SJSA1 (cell line): ENCODE measurements at regions not wholly inside any gene's neighbourhood (a gene's known extent, or its start where the extent isn't known, plus 50 kb on each side); places are given as distances from the start of the nearest gene placed in this dataset.

Experiments used
- DNase-seq, 2 experiments: peaks; one replicate each; pipeline ENCODE4 v3.0.0-alpha.2; 2015 to 2020; ENCODE audit warnings: low spot score in 2 of 2, low read depth in 1 of 2
- H3K27ac ChIP-seq: fragments of 250-450 bp; sonication (Bioruptor Pico); 2 replicates; pipeline ENCODE4 v1.5.1; 2020; ENCODE audit warnings: mild to moderate bottlenecking, moderate library complexity
- H3K27me3 ChIP-seq: fragments of 250-450 bp; sonication (Bioruptor Pico); replicated peaks from 2 replicates; pipeline ENCODE4 v1.5.1; 2020; ENCODE audit warnings: mild to moderate bottlenecking, moderate library complexity
- H3K36me3 ChIP-seq: fragments of 250-450 bp; sonication (Bioruptor Pico); 2 replicates; pipeline ENCODE4 v1.5.1; 2020; ENCODE audit warnings: mild to moderate bottlenecking
- H3K4me1 ChIP-seq: fragments of 250-450 bp; sonication (Bioruptor Pico); replicated peaks from 2 replicates; pipeline ENCODE4 v1.6.1; 2021; ENCODE audit warnings: mild to moderate bottlenecking
- H3K4me3 ChIP-seq: fragments of 250-450 bp; sonication (Bioruptor Pico); 2 replicates; pipeline ENCODE4 v1.5.1; 2020; ENCODE audit warnings: mild to moderate bottlenecking
- H3K9me3 ChIP-seq: fragments of 250-450 bp; sonication (Bioruptor Pico); replicated peaks from 2 replicates; pipeline ENCODE4 v1.5.1; 2020; ENCODE audit warnings: mild to moderate bottlenecking

GRCh38 chr14:105859717-105860614 lies 333.6 kb downstream of the TMEM121 start:
- no peaks in the 10 kb centered on the region for H3K36me3 ChIP-seq
- peaks cover 7% of the 10 kb centered on the region; the same call in 1 of the 2 replicates for H3K9me3 ChIP-seq

GRCh38 chr14:105860615-105861580 lies 334.5 kb downstream of the TMEM121 start:
- peak in 1 of 2 experiments; percentile 33 for DNase-seq
- Histone ChIP-seq H3K36me3 (no peaks in the 10 kb centered on the region), H3K27me3 (no peaks in the 10 kb centered on the region), H3K4me3 (no peak overlapping the region), H3K27ac (no peak overlapping the region), H3K4me1 (no peaks in the 10 kb centered on the region), H3K9me3 (peaks cover 3% of the 10 kb centered on the region; the same call in 1 of the 2 replicates)

More at GRCh38 chr14:105859717-105860614, 333.6 kb downstream of the TMEM121 start:
- Histone ChIP-seq H3K4me3 (no peak overlapping the region), H3K4me1 (no peaks in the 10 kb centered on the region), H3K27me3 (no peaks in the 10 kb centered on the region), H3K27ac (no peak overlapping the region)
- peak in 1 of 2 experiments; percentile 32 for DNase-seq

DNA sequence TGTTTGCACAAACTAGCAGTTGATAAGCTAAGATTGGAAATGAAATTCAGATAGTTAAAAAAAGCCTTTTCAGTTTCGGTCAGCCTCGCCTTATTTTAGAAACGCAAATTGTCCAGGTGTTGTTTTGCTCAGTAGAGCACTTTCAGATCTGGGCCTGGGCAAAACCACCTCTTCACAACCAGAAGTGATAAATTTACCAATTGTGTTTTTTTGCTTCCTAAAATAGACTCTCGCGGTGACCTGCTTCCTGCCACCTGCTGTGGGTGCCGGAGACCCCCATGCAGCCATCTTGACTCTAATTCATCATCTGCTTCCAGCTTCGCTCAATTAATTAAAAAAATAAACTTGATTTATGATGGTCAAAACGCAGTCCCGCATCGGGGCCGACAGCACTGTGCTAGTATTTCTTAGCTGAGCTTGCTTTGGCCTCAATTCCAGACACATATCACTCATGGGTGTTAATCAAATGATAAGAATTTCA lies 335.6 kb downstream of the TMEM121 start:
- DNase-seq, result no peak
- Histone ChIP-seq H3K36me3 (no peaks in the 10 kb centered on the region), H3K4me1 (no peaks in the 10 kb centered on the region), H3K27ac (no peak overlapping the region), H3K9me3 (peaks cover 7% of the 10 kb centered on the region; the same call in 1 of the 2 replicates), H3K4me3 (no peak overlapping the region), H3K27me3 (no peaks in the 10 kb centered on the region)

DNA sequence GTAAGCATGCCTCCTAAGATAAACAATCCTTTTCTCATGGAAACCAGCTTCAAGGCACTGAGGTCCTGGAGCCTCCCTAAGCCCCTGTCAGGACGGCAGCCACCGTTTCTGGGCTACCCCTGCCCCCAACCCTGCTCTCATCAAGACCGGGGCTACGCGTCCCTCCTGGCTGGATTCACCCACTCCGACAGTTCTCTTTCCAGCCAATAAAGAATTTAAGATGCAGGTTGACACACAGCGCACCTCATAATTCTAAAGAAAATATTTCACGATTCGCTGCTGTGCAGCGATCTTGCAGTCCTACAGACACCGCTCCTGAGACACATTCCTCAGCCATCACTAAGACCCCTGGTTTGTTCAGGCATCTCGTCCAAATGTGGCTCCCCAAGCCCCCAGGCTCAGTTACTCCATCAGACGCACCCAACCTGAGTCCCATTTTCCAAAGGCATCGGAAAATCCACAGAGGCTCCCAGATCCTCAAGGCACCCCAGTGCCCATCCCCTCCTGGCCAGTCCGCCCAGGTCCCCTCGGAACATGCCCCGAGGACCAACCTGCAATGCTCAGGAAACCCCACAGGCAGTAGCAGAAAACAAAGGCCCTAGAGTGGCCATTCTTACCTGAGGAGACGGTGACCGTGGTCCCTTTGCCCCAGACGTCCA lies 336.3 kb downstream of the TMEM121 start:
- Histone ChIP-seq H3K27me3 (no peaks in the 10 kb centered on the region), H3K4me1 (no peaks in the 10 kb centered on the region), H3K27ac (no peak overlapping the region), H3K9me3 (peaks cover 7% of the 10 kb centered on the region; the same call in 1 of the 2 replicates), H3K4me3 (no peak overlapping the region), H3K36me3 (no peaks in the 10 kb centered on the region)
- DNase-seq, result no peak

GRCh38 chr14:105863296-105864108 lies 337.1 kb downstream of the TMEM121 start:
- no peak overlapping the region for H3K27ac ChIP-seq
- no peaks in the 10 kb centered on the region for H3K27me3 ChIP-seq
- H3K9me3 ChIP-seq, result peaks cover 4% of the 10 kb centered on the region; the same call in 1 of the 2 replicates
- H3K36me3 ChIP-seq, result no peaks in the 10 kb centered on the region
- peak in 1 of 2 experiments; percentile 32 for DNase-seq
- H3K4me3 ChIP-seq, result no peak overlapping the region
- H3K4me1 ChIP-seq, result no peaks in the 10 kb centered on the region

DNA sequence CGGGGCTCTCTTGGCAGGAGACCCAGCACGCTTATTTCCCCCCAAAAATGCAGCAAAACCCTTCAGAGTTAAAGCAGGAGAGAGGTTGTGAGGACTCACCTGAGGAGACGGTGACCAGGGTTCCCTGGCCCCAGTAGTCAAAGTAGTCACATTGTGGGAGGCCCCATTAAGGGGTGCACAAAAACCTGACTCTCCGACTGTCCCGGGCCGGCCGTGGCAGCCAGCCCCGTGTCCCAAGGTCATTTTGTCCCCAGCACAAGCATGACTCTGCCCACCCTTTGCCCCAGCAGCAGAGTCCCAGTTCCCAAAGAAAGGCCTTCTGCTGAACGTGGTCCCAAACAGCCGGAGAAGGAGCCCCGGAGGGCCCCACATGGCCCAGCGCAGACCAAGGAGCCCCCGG lies 337.7 kb downstream of the TMEM121 start:
- no peaks in the 10 kb centered on the region for H3K36me3 ChIP-seq
- no peak overlapping the region for H3K27ac ChIP-seq
- peak in 1 of 2 experiments; percentile 22 for DNase-seq
- H3K9me3 ChIP-seq, result peaks cover 3% of the 10 kb centered on the region; the same call in 1 of the 2 replicates
- H3K27me3 ChIP-seq, result no peaks in the 10 kb centered on the region
- H3K4me3 ChIP-seq, result no peak overlapping the region
- no peaks in the 10 kb centered on the region for H3K4me1 ChIP-seq

GRCh38 chr14:105864651-105865265 lies 338.4 kb downstream of the TMEM121 start:
- H3K9me3 ChIP-seq, result peaks cover 3% of the 10 kb centered on the region; the same call in 1 of the 2 replicates

DNA sequence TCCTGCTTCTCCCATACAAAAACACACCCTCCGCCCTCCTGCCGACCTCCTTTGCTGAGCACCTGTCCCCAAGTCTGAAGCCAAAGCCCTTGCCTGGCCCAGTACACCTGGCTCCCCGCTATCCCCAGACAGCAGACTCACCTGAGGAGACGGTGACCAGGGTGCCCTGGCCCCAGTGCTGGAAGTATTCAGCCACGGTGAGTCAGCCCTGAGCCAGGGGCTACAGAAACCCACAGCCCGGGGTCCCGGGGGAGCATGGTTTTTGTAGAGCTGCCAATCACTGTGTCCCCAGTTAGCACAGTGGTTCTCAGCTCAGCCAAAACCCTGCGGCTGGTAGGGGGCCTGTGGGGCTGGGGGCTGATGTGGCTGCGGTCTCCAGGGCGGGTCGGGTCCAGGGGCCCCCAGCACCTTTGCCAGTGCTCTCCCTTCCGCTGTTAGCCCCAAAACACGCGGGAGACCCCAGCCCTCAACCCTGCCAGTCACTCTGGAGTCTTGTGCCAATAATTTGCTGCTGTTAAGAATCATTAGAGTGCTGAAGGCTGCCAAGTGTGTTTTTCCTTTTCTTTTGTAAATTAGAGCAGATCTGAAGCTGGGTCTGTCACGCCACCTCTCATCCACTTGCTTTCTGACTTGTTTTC lies 339.0 kb downstream of the TMEM121 start:
- Histone ChIP-seq H3K4me3 (no peak overlapping the region), H3K36me3 (no peaks in the 10 kb centered on the region), H3K27me3 (no peaks in the 10 kb centered on the region), H3K4me1 (no peaks in the 10 kb centered on the region), H3K27ac (no peak overlapping the region), H3K9me3 (peaks cover 3% of the 10 kb centered on the region; the same call in 1 of the 2 replicates)
- peak in 1 of 2 experiments; percentile 36 for DNase-seq

More at GRCh38 chr14:105864651-105865265, 338.4 kb downstream of the TMEM121 start:
- Histone ChIP-seq H3K4me1 (no peaks in the 10 kb centered on the region), H3K4me3 (no peak overlapping the region), H3K36me3 (no peaks in the 10 kb centered on the region), H3K27me3 (no peaks in the 10 kb centered on the region), H3K27ac (no peak overlapping the region)
- DNase-seq, result peak in 1 of 2 experiments; percentile 27

DNA sequence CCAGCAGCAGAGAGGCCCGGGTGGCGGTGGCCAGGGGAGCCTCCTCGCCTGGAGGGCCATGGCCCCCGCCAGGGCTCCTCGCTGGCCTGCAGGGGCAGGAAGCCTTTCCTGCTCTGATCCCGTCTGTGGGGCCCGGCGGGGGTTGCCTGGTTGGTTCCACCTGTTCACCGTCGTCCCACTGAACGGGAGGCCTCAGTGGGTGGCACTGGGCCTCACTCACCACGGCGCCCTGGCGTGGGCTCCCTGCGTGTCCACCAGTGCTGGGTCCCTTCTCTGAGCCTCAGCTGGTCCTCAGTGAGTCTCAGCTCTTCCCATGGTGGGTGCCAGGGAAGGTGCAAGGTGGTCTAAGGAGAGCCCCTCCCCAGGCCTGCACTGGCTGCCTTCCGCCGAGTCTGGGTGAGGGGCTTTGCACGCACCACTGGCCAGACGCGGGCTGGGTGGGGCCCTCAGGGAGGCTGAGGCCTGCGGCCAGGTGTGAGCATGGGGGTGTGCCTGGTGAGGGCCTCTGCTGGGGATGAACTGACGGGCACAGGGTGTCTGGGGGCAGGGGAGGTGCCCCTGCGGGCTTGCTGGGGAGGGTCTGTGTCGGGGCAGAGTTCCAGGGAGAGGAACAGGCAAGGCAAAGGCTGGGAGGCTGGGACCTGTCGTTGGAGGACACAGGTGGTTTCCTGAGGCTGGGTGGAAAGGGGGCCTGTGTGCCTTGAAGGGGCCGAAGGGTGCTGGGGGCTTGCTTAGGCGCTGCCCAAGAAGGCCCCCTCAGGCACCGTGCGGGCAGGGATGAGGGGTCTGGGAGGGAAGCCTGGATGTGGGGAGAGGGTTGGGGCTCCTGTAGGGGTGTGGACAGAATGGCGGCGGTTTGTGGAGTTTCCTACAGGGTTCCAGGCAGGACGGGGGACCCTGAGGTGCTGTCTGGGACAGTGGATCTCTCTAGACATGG lies 339.8 kb downstream of the TMEM121 start:
- H3K4me1 ChIP-seq, result no peaks in the 10 kb centered on the region
- H3K36me3 ChIP-seq, result no peaks in the 10 kb centered on the region
- H3K9me3 ChIP-seq, result peaks cover 3% of the 10 kb centered on the region; the same call in 1 of the 2 replicates
- no peak overlapping the region for H3K4me3 ChIP-seq
- DNase-seq, result peak in 1 of 2 experiments; percentile 34
- no peak overlapping the region for H3K27ac ChIP-seq
- H3K27me3 ChIP-seq, result no peaks in the 10 kb centered on the region

GRCh38 chr14:105866841-105867321 lies 340.5 kb downstream of the TMEM121 start:
- Histone ChIP-seq H3K9me3 (peaks cover 3% of the 10 kb centered on the region; the same call in 1 of the 2 replicates), H3K4me3 (no peak overlapping the region), H3K27ac (no peak overlapping the region), H3K36me3 (no peaks in the 10 kb centered on the region), H3K4me1 (no peaks in the 10 kb centered on the region), H3K27me3 (no peaks in the 10 kb centered on the region)
- DNase-seq, result peak in 1 of 2 experiments; percentile 22
